22Rv1 (cell line): ENCODE measurements at regions not wholly inside any gene's neighbourhood (a gene's known extent, or its start where the extent isn't known, plus 50 kb on each side); places are given as distances from the start of the nearest gene placed in this dataset.
"Not testable (repeated sequence)": the region's sequence is repeated elsewhere in the genome, so short reads cannot be mapped to it uniquely, and the experiment has no call there.

ENCODE experiments used
- H3K27ac ChIP-seq: fragments of 450-650 bp; 2 replicates; pipeline ENCODE4 v1.5.1; 2017
- ZFX ChIP-seq: fragments of 450-650 bp; IDR thresholded peaks from 2 replicates; pipeline ENCODE4 v1.6.1; 2017; ENCODE audit warnings: antibody characterized with exemption, borderline replicate concordance
- TF ChIP-seq, protein P1 (sequence below): fragments of 450-650 bp; IDR thresholded peaks from 2 replicates; pipeline ENCODE4 v1.5.1; 2017; ENCODE audit warnings: mild to moderate bottlenecking

DNA sequence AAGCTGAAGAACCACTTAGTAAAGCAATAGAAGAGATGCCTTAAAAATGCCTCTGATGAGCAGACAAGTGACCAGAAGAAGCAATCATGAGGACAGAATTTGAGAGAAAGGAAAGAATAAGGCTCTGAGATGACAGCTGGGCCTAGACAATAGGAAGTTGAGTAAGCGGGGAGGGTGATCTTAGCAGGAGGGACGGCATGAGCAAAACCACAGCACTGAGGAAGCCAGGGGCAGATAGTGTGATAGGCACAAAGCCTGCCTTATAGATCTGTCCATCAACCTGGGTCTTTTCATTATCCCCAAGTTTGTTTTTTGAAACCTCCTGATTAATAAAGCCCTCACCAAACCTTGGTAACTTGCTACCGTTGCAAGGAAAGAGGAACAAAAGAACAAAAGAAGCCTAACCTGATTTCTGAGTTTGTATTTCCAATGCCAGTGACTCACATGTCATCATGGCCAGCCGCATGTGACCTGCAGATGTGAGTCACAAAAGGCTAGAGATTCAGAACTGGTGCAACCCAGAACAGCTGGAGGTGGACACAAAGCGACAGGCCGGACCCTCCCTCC lies 55.7 kb upstream of the PPARGC1A start:
- no peak for TF ChIP-seq ZFX
- TF ChIP-seq, protein P1, sequence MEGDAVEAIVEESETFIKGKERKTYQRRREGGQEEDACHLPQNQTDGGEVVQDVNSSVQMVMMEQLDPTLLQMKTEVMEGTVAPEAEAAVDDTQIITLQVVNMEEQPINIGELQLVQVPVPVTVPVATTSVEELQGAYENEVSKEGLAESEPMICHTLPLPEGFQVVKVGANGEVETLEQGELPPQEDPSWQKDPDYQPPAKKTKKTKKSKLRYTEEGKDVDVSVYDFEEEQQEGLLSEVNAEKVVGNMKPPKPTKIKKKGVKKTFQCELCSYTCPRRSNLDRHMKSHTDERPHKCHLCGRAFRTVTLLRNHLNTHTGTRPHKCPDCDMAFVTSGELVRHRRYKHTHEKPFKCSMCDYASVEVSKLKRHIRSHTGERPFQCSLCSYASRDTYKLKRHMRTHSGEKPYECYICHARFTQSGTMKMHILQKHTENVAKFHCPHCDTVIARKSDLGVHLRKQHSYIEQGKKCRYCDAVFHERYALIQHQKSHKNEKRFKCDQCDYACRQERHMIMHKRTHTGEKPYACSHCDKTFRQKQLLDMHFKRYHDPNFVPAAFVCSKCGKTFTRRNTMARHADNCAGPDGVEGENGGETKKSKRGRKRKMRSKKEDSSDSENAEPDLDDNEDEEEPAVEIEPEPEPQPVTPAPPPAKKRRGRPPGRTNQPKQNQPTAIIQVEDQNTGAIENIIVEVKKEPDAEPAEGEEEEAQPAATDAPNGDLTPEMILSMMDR, result no peak
- H3K27ac ChIP-seq, result no peak overlapping the region

GRCh38 chr4:23944556-23944955 lies 54.7 kb upstream of the PPARGC1A start:
- not testable (repeated sequence) for H3K27ac ChIP-seq

DNA sequence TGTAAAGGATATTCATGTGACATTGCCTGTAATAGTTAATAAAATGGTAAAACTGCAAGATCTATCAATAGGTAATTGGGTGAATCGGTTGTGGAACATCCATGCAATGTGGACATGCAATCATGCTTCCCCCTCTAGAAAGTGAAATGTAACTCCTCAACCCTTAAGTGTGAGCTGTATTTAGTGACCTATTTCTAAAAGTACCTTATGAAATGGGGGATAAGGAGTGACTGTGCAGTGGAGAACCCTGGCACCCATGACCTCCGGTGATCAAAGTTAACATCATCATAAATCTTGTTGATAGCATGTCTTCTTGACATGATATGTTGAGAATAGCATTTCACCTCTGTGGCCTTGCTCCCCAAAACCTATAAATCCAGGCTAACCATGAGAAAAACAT lies 53.6 kb upstream of the PPARGC1A start:
- H3K27ac ChIP-seq, result no peak overlapping the region
- TF ChIP-seq, protein P1, result no peak
- TF ChIP-seq ZFX, result no peak

- no peak overlapping the region for H3K27ac ChIP-seq
- TF ChIP-seq ZFX, result no peak
- TF ChIP-seq, protein P1, result no peak
Observed at GRCh38 chr4:23942471-23942870, 52.6 kb upstream of the PPARGC1A start.
